ENCODE measurements at regions not wholly inside any gene's neighbourhood (a gene's known extent, or its start where the extent isn't known, plus 50 kb on each side); places are given as distances from the start of the nearest gene placed in this dataset.

- H3K27ac Mint-ChIP-seq: peak overlapping the region; percentile 91
- Histone ChIP-seq H3K4me2 (peak overlapping the region; percentile 56), H3K36me3 (ENCODE audit: insufficient read depth) (no peaks in the 10 kb centered on the region), H3K79me2 (replicated peaks; ENCODE audit: insufficient read depth) (no peaks in the 10 kb centered on the region), H3K27ac (ENCODE audit: low read depth) (peak overlapping the region; percentile 89), H3F3A (replicated peaks; ENCODE audit: low read depth) (no peaks in the 10 kb centered on the region), H3K4me1 (ENCODE audit: insufficient read depth) (peaks cover 39% of the 10 kb centered on the region), H4K20me1 (replicated peaks; ENCODE audit: insufficient read depth) (no peaks in the 10 kb centered on the region), H3K9me2 (ENCODE audit: insufficient read depth) (0 out of 2 replicates have a peak, but pooled peaks cover 4% of the 10 kb centered on the region), H2AFZ (no peak overlapping the region), H3K27me3 (ENCODE audit: insufficient read depth) (no peaks in the 10 kb centered on the region), H3K4me3 (peak overlapping the region; percentile 14; the same call in 1 of the 2 replicates)
- no peaks in the 10 kb centered on the region for H3K9me3 Mint-ChIP-seq
- H3K4me3 Mint-ChIP-seq: peak overlapping the region; percentile 22; the same call in 2 of the 3 replicates
- H3K27me3 Mint-ChIP-seq (ENCODE audit: insufficient read depth, low read depth, poor library complexity): no peaks in the 10 kb centered on the region
- H3K36me3 Mint-ChIP-seq (ENCODE audit: low read depth): no peaks in the 10 kb centered on the region
- peak; percentile 74 for DNase-seq (ENCODE audit: low spot score)
- TF ChIP-seq POLR2AphosphoS5 (IDR thresholded peaks at IDR 0.05; ENCODE audit: low read depth) (no peak), CREB1 (CRISPR knock-in tag; IDR thresholded peaks at IDR 0.05; ENCODE audit: low read depth) (no peak), ZNF331 (CRISPR knock-in tag; IDR thresholded peaks at IDR 0.05; ENCODE audit: low read depth) (no peak), CTCF (conservative IDR thresholded peaks at IDR 0.05; ENCODE audit: low read depth in 2 of 2) (no peak), EZH2phosphoT487 (IDR thresholded peaks at IDR 0.05; ENCODE audit: unreplicated experiment) (no peak), NANOG (IDR thresholded peaks at IDR 0.05; ENCODE audit: borderline replicate concordance) (no peak), ETS1 (IDR thresholded peaks at IDR 0.05) (no peak), JUNB (IDR thresholded peaks at IDR 0.05; ENCODE audit: unreplicated experiment) (no peak), STAT1 (IDR thresholded peaks at IDR 0.05; ENCODE audit: unreplicated experiment) (no peak), ZNF114 (CRISPR knock-in tag; IDR thresholded peaks at IDR 0.05) (no peak), ZNF462 (CRISPR knock-in tag; IDR thresholded peaks at IDR 0.05) (no peak), EZH2 (IDR thresholded peaks at IDR 0.05; ENCODE audit: low read depth, unreplicated experiment) (no peak), REST (IDR thresholded peaks at IDR 0.05; ENCODE audit: unreplicated experiment) (no peak)
- H3K4me1 Mint-ChIP-seq: peaks cover 35% of the 10 kb centered on the region
- ATAC-seq: peak; percentile 93
Observed at GRCh38 chr12:33587784-33588712, 148.4 kb upstream of the SYT10 start.
